Colonic mucosa (tissue), 4 donors: ENCODE measurements at regions not wholly inside any gene's neighbourhood (a gene's known extent, or its start where the extent isn't known, plus 50 kb on each side); places are given as distances from the start of the nearest gene placed in this dataset.

ENCODE experiments used
- DNase-seq: peaks from one replicate; pipeline ENCODE4 v3.0.0-alpha.2; 2020
- H3K27ac ChIP-seq: fragments of 200-600 bp; one replicate; pipeline ENCODE4 v1.8.0; 2021
- H3K27me3 ChIP-seq: fragments of 200-600 bp; one replicate; pipeline ENCODE4 v1.8.0; 2021
- H3K36me3 ChIP-seq: fragments of 200-600 bp; one replicate; pipeline ENCODE4 v1.8.0; 2021
- H3K4me1 ChIP-seq: fragments of 200-600 bp; one replicate; pipeline ENCODE4 v1.8.0; 2021; ENCODE audit warnings: mild to moderate bottlenecking
- H3K4me3 ChIP-seq: fragments of 200-600 bp; one replicate; pipeline ENCODE4 v1.8.0; 2021
- H3K9ac ChIP-seq, 2 donors: one replicate each; pipeline ENCODE4 v1.7.0; 2013; ENCODE audit warnings: control low read depth in 2 of 2, low read depth in 2 of 2, low read length in 2 of 2
- H3K9me3 ChIP-seq: fragments of 200-600 bp; one replicate; pipeline ENCODE4 v1.8.0; 2021
- CTCF ChIP-seq: fragments of 200-600 bp; IDR thresholded peaks from one replicate; pipeline ENCODE4 v1.8.0; 2022; ENCODE audit warnings: antibody characterized with exemption, mild to moderate bottlenecking
- intact Hi-C: fragments of 100-400 bp; cut with DNase I; formaldehyde crosslinking; loops from one replicate; pipeline ENCODE4 v1.14.1; 2022
- donor health status: healthy.
- donor health status: DM: no; HTN: no; CAD: no.
- donor health status: DM: no; HTN: no; CAD: no.

GRCh38 chr5:112634796-112635195 is 102.9 kb upstream of the APC start:
- no peak for TF ChIP-seq CTCF
- no peak overlapping the region for H3K4me3 ChIP-seq
- no peak for DNase-seq
- H3K27ac ChIP-seq, result no peak overlapping the region
- H3K4me1 ChIP-seq, result no peaks in the 10 kb centered on the region
- H3K9ac ChIP-seq, result no peak overlapping the region
- intact Hi-C loops, result no loop called here
- no peaks in the 10 kb centered on the region for H3K9me3 ChIP-seq
- H3K27me3 ChIP-seq, result no peaks in the 10 kb centered on the region
- H3K36me3 ChIP-seq, result no peaks in the 10 kb centered on the region

GRCh38 chr5:112635276-112635675 is 102.4 kb upstream of the APC start:
- Histone ChIP-seq H3K4me1 (no peaks in the 10 kb centered on the region), H3K36me3 (no peaks in the 10 kb centered on the region), H3K27me3 (no peaks in the 10 kb centered on the region), H3K9me3 (no peaks in the 10 kb centered on the region), H3K4me3 (no peak overlapping the region), H3K27ac (no peak overlapping the region), H3K9ac (no peak overlapping the region)
- DNase-seq, result no peak
- intact Hi-C loops, result no loop called here
- no peak for TF ChIP-seq CTCF

GRCh38 chr5:112635771-112636731 is 101.6 kb upstream of the APC start:
- intact Hi-C loops, result no loop called here
- no peak for TF ChIP-seq CTCF
- no peak for DNase-seq
- Histone ChIP-seq H3K27me3 (no peaks in the 10 kb centered on the region), H3K4me3 (no peak overlapping the region), H3K4me1 (no peaks in the 10 kb centered on the region), H3K9ac (no peak overlapping the region), H3K36me3 (no peaks in the 10 kb centered on the region), H3K27ac (no peak overlapping the region), H3K9me3 (no peaks in the 10 kb centered on the region)

GRCh38 chr5:112636751-112637150 is 100.9 kb upstream of the APC start:
- no peaks in the 10 kb centered on the region for H3K9me3 ChIP-seq
- no peaks in the 10 kb centered on the region for H3K36me3 ChIP-seq
- no peak overlapping the region for H3K4me3 ChIP-seq
- H3K4me1 ChIP-seq, result no peaks in the 10 kb centered on the region
- no peak overlapping the region for H3K27ac ChIP-seq
- no peak for DNase-seq
- TF ChIP-seq CTCF, result no peak
- H3K9ac ChIP-seq, result no peak overlapping the region
- H3K27me3 ChIP-seq, result no peaks in the 10 kb centered on the region
- intact Hi-C loops, result no loop called here

GRCh38 chr5:112637343-112637742 is 100.3 kb upstream of the APC start:
- Histone ChIP-seq H3K9me3 (no peaks in the 10 kb centered on the region), H3K4me1 (no peaks in the 10 kb centered on the region), H3K9ac (no peak overlapping the region), H3K27ac (no peak overlapping the region), H3K4me3 (no peak overlapping the region), H3K27me3 (no peaks in the 10 kb centered on the region), H3K36me3 (no peaks in the 10 kb centered on the region)
- no peak for DNase-seq
- no peak for TF ChIP-seq CTCF
- intact Hi-C loops, result no loop called here
